ENCODE measurements at regions not wholly inside any gene's neighbourhood (a gene's known extent, or its start where the extent isn't known, plus 50 kb on each side); places are given as distances from the start of the nearest gene placed in this dataset.

DNA sequence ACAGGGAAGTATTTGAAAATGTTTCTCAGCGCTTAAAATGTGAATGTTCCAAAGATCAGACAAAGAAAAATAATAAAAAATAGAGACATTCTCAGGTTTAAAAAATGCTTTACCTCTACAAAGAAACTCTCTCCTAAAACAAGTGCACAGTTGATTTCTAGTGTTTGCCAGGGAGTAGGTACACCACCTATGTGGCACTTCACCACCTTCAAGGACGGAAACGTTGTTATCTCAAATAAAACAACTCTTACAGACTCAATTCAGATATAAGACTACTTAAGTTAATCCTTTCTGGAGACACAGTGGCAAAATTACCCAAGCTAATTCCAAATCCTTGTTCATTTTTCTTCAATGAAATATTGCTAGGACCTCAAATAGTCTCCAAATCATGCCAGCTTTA is 286.4 kb upstream of the ISL1 start:
- DNase-seq, result no peak
- no peak overlapping the region for H2AK5ac ChIP-seq (ENCODE audit: low read length)
- H3K4ac ChIP-seq (ENCODE audit: low read depth, low read length), result no peak overlapping the region
- no peaks in the 10 kb centered on the region for H3K79me2 ChIP-seq (ENCODE audit: control insufficient read depth, insufficient read depth, low read length)
- H3K4me1 ChIP-seq (ENCODE audit: control insufficient read depth, low read depth, low read length), result no peaks in the 10 kb centered on the region
- H3K18ac ChIP-seq (ENCODE audit: low read length), result no peak overlapping the region
- H2BK5ac ChIP-seq (ENCODE audit: low read length), result no peak overlapping the region
- H3K23ac ChIP-seq (ENCODE audit: low read length), result no peak overlapping the region
- H3K4me2 ChIP-seq (ENCODE audit: low read length), result no peak overlapping the region
- no peak overlapping the region for H4K8ac ChIP-seq (ENCODE audit: low read depth, low read length)
- H3K36me3 ChIP-seq (ENCODE audit: control insufficient read depth, insufficient read depth, low read length), result no peaks in the 10 kb centered on the region
- no CpG with 5 or more reads among the region's 3 CpGs for WGBS (ENCODE audit: extremely low coverage, insufficient coverage, low lambda C conversion rate)
- H3K4me3 ChIP-seq (ENCODE audit: low read length), result no peak overlapping the region
- H4K5ac ChIP-seq (ENCODE audit: low read length), result no peak overlapping the region
- no peaks in the 10 kb centered on the region for H3K79me1 ChIP-seq (ENCODE audit: low read length)
- H3K56ac ChIP-seq (ENCODE audit: low read length), result no peak overlapping the region
- H3K27ac ChIP-seq (ENCODE audit: low read depth, low read length), result no peak overlapping the region
- no peak overlapping the region for H2BK15ac ChIP-seq (replicated peaks; ENCODE audit: low read depth)
- no peak overlapping the region for H2BK120ac ChIP-seq (ENCODE audit: low read depth, low read length)
- H3K27me3 ChIP-seq (ENCODE audit: insufficient read depth, low read length, poor library complexity), result no peaks in the 10 kb centered on the region
- H3K9ac ChIP-seq (ENCODE audit: low read length), result no peak overlapping the region

DNA sequence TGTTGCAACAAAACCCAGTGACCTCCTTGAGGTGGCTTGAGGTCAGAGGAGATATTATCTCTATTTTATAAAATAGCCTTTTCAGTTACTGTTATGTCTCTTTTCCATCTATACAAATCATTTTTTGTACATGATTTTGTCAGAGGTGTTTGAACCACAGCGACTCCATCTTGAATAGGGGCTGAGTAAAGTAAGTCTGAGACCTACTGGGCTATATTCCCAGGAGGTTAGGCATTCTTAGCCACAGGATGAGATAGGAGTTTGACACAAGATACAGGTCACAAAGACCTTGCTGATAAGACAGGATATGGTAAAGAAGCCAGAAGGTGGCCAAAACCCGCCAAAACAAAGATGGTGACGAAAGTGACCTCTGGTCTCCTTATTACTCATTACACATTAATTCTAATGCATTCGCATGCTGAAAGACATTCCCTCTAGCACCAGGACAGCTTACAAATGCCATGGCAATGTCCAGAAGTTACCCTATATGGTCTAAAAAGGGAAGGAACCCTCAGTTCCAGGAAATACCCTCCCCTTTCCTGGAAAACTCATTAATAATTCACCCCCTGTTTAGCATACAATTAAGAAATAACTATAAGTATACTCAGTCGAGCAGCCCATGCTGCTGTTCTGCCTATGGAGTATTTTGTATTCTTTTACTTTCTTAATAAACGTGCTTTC is 283.9 kb upstream of the ISL1 start:
- H2BK5ac ChIP-seq (ENCODE audit: low read length), result no peak overlapping the region
- no peaks in the 10 kb centered on the region for H3K4me1 ChIP-seq (ENCODE audit: control insufficient read depth, low read depth, low read length)
- no CpG with 5 or more reads among the region's 6 CpGs for WGBS (ENCODE audit: extremely low coverage, insufficient coverage, low lambda C conversion rate)
- H3K4ac ChIP-seq (ENCODE audit: low read depth, low read length), result no peak overlapping the region
- no peak overlapping the region for H3K9ac ChIP-seq (ENCODE audit: low read length)
- H3K4me3 ChIP-seq (ENCODE audit: low read length), result no peak overlapping the region
- H3K27me3 ChIP-seq (ENCODE audit: insufficient read depth, low read length, poor library complexity), result no peaks in the 10 kb centered on the region
- DNase-seq, result peak; percentile 74
- no peak overlapping the region for H3K4me2 ChIP-seq (ENCODE audit: low read length)
- H3K79me1 ChIP-seq (ENCODE audit: low read length), result no peaks in the 10 kb centered on the region
- H4K5ac ChIP-seq (ENCODE audit: low read length), result no peak overlapping the region
- H2BK15ac ChIP-seq (replicated peaks; ENCODE audit: low read depth), result peak overlapping the region; percentile 36
- H2BK120ac ChIP-seq (ENCODE audit: low read depth, low read length), result peak overlapping the region; percentile 12
- no peak overlapping the region for H4K8ac ChIP-seq (ENCODE audit: low read depth, low read length)
- no peaks in the 10 kb centered on the region for H3K79me2 ChIP-seq (ENCODE audit: control insufficient read depth, insufficient read depth, low read length)
- no peak overlapping the region for H3K18ac ChIP-seq (ENCODE audit: low read length)
- H3K56ac ChIP-seq (ENCODE audit: low read length), result no peak overlapping the region
- no peak overlapping the region for H2AK5ac ChIP-seq (ENCODE audit: low read length)
- H3K36me3 ChIP-seq (ENCODE audit: control insufficient read depth, insufficient read depth, low read length), result no peaks in the 10 kb centered on the region
- H3K27ac ChIP-seq (ENCODE audit: low read depth, low read length), result no peak overlapping the region
- no peak overlapping the region for H3K23ac ChIP-seq (ENCODE audit: low read length)

DNA sequence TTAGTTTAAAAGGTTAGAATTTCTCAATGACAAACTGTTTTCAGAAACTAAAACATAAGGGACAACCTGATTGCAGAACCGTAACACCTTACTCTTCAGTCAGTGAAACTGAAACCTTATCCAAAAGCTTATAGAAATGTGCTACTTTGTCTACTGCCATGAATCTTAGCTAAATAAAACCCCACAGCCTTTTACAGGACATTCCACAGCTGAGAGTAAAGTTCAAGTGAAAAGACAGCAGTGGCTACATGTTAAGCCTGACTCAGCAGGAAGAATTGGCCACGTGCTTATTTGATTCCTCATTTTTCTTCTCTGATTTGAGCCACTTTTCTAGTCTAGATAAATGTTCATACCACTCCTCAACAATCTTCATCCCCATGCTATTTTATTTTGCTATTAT is 278.7 kb upstream of the ISL1 start:
- no peak overlapping the region for H3K4me2 ChIP-seq (ENCODE audit: low read length)
- no peak overlapping the region for H3K27ac ChIP-seq (ENCODE audit: low read depth, low read length)
- no peak overlapping the region for H3K23ac ChIP-seq (ENCODE audit: low read length)
- no peak overlapping the region for H2AK5ac ChIP-seq (ENCODE audit: low read length)
- no peak overlapping the region for H4K5ac ChIP-seq (ENCODE audit: low read length)
- H3K56ac ChIP-seq (ENCODE audit: low read length), result no peak overlapping the region
- no peak overlapping the region for H2BK15ac ChIP-seq (replicated peaks; ENCODE audit: low read depth)
- H3K27me3 ChIP-seq (ENCODE audit: insufficient read depth, low read length, poor library complexity), result no peaks in the 10 kb centered on the region
- no peak for DNase-seq
- no peak overlapping the region for H2BK120ac ChIP-seq (ENCODE audit: low read depth, low read length)
- no peaks in the 10 kb centered on the region for H3K4me1 ChIP-seq (ENCODE audit: control insufficient read depth, low read depth, low read length)
- H3K36me3 ChIP-seq (ENCODE audit: control insufficient read depth, insufficient read depth, low read length), result no peaks in the 10 kb centered on the region
- no peak overlapping the region for H3K18ac ChIP-seq (ENCODE audit: low read length)
- WGBS (ENCODE audit: extremely low coverage, insufficient coverage, low lambda C conversion rate), result no CpG with 5 or more reads among the region's 2 CpGs
- H3K4me3 ChIP-seq (ENCODE audit: low read length), result no peak overlapping the region
- H3K79me2 ChIP-seq (ENCODE audit: control insufficient read depth, insufficient read depth, low read length), result no peaks in the 10 kb centered on the region
- H3K9ac ChIP-seq (ENCODE audit: low read length), result no peak overlapping the region
- H4K8ac ChIP-seq (ENCODE audit: low read depth, low read length), result no peak overlapping the region
- no peak overlapping the region for H2BK5ac ChIP-seq (ENCODE audit: low read length)
- no peaks in the 10 kb centered on the region for H3K79me1 ChIP-seq (ENCODE audit: low read length)
- no peak overlapping the region for H3K4ac ChIP-seq (ENCODE audit: low read depth, low read length)

DNA sequence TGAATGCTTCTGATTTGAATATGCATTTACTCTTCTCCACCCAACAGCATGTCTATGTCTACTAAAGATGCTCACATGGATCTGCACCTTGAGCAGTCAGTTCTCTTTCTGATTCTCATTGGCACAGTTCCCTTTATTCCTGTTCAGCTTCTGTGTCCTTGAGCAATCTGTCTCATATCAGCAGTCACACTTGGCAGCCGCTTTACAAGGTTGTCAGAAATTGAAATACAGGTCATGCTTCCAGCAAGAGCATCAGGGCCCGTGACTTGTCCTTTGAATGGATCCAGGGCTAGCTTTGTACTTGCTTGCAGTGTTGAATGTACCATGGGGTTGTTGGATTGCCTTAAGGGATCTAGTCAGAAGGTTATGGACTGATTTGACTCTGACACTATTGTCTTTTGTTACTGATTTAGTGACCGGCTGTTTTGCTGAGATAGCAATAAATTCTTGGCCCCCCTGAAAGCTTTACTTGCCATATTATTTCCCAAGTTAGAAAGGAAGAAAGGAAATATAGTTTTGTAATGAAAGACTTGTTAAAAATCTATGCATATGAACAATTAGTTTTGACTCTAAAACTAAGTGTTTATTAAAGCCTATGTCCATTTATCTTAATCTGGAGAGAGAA is 273.4 kb upstream of the ISL1 start:
- H4K8ac ChIP-seq (ENCODE audit: low read depth, low read length), result no peak overlapping the region

DNA sequence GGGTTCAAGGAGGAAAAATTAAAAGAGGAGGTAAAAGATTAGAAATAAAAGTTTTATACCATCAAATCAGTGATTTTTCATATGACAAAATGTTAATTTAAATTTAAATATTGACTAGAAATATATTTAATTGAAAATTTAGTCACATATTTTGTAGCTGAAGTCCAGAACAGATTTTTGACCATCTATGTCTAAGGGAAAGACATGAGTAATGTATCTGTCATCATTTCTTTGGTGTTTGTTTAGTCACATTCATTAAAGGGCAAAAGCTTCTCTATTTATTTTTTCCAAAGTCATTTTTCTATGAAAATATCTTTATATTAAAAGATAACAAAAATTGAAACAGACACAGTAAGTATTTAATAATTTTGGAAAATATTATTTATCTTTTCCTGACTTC is 252.0 kb upstream of the ISL1 start:
- H3K79me2 ChIP-seq (ENCODE audit: control insufficient read depth, insufficient read depth, low read length), result no peaks in the 10 kb centered on the region
- no peak overlapping the region for H2BK120ac ChIP-seq (ENCODE audit: low read depth, low read length)
- H3K4me1 ChIP-seq (ENCODE audit: control insufficient read depth, low read depth, low read length), result no peaks in the 10 kb centered on the region
- H3K36me3 ChIP-seq (ENCODE audit: control insufficient read depth, insufficient read depth, low read length), result no peaks in the 10 kb centered on the region
- H2BK5ac ChIP-seq (ENCODE audit: low read length), result no peak overlapping the region
- H3K23ac ChIP-seq (ENCODE audit: low read length), result no peak overlapping the region
- H3K79me1 ChIP-seq (ENCODE audit: low read length), result no peaks in the 10 kb centered on the region
- H3K27me3 ChIP-seq (ENCODE audit: insufficient read depth, low read length, poor library complexity), result no peaks in the 10 kb centered on the region
- no peak for DNase-seq
- no peak overlapping the region for H3K27ac ChIP-seq (ENCODE audit: low read depth, low read length)
- H3K4me3 ChIP-seq (ENCODE audit: low read length), result no peak overlapping the region
- H4K5ac ChIP-seq (ENCODE audit: low read length), result no peak overlapping the region
- H2AK5ac ChIP-seq (ENCODE audit: low read length), result no peak overlapping the region
- no peak overlapping the region for H3K18ac ChIP-seq (ENCODE audit: low read length)
- H3K56ac ChIP-seq (ENCODE audit: low read length), result no peak overlapping the region
- no peak overlapping the region for H3K4me2 ChIP-seq (ENCODE audit: low read length)
- H4K8ac ChIP-seq (ENCODE audit: low read depth, low read length), result no peak overlapping the region
- H2BK15ac ChIP-seq (replicated peaks; ENCODE audit: low read depth), result no peak overlapping the region
- no peak overlapping the region for H3K9ac ChIP-seq (ENCODE audit: low read length)
- H3K4ac ChIP-seq (ENCODE audit: low read depth, low read length), result no peak overlapping the region

More for the DNA sequence above, 273.4 kb upstream of the ISL1 start:
- no peak for DNase-seq
- Histone ChIP-seq H3K79me2 (ENCODE audit: control insufficient read depth, insufficient read depth, low read length) (no peaks in the 10 kb centered on the region), H3K9ac (ENCODE audit: low read length) (no peak overlapping the region), H3K36me3 (ENCODE audit: control insufficient read depth, insufficient read depth, low read length) (no peaks in the 10 kb centered on the region), H3K4me1 (ENCODE audit: control insufficient read depth, low read depth, low read length) (no peaks in the 10 kb centered on the region), H3K27ac (ENCODE audit: low read depth, low read length) (no peak overlapping the region), H2BK120ac (ENCODE audit: low read depth, low read length) (no peak overlapping the region), H3K79me1 (ENCODE audit: low read length) (no peaks in the 10 kb centered on the region), H2AK5ac (ENCODE audit: low read length) (no peak overlapping the region), H3K4me2 (ENCODE audit: low read length) (no peak overlapping the region), H3K27me3 (ENCODE audit: insufficient read depth, low read length, poor library complexity) (no peaks in the 10 kb centered on the region), H3K56ac (ENCODE audit: low read length) (no peak overlapping the region), H3K18ac (ENCODE audit: low read length) (no peak overlapping the region), H3K4me3 (ENCODE audit: low read length) (no peak overlapping the region), H3K4ac (ENCODE audit: low read depth, low read length) (no peak overlapping the region), H2BK15ac (replicated peaks; ENCODE audit: low read depth) (no peak overlapping the region), H3K23ac (ENCODE audit: low read length) (no peak overlapping the region), H4K5ac (ENCODE audit: low read length) (no peak overlapping the region), H2BK5ac (ENCODE audit: low read length) (no peak overlapping the region)
- no CpG with 5 or more reads among the region's 3 CpGs for WGBS (ENCODE audit: extremely low coverage, insufficient coverage, low lambda C conversion rate)

DNA sequence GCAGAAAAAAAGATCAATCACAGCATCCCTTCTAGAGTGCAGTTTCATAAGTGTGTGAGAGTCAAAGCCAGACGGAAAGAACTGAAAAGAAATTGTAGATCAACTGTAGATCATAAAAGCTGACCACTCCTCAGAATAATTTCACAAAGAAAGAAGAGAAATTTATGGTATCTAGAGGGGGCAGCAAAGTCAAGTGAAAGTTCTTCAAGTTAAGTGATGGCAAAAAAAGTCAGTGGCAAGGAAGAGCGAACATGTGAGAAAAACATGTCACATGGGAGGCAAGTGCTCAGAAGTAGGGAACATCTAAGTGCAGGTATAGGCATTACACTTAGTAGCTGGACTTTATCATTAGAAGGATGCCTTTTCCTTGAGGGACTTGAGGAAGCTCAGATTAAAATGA is 245.1 kb upstream of the ISL1 start:
- Histone ChIP-seq H2BK120ac (ENCODE audit: low read depth, low read length) (no peak overlapping the region), H2BK5ac (ENCODE audit: low read length) (no peak overlapping the region), H3K23ac (ENCODE audit: low read length) (no peak overlapping the region), H3K4me3 (ENCODE audit: low read length) (no peak overlapping the region), H3K27ac (ENCODE audit: low read depth, low read length) (no peak overlapping the region), H4K5ac (ENCODE audit: low read length) (no peak overlapping the region), H3K9ac (ENCODE audit: low read length) (no peak overlapping the region), H3K4me2 (ENCODE audit: low read length) (no peak overlapping the region), H3K27me3 (ENCODE audit: insufficient read depth, low read length, poor library complexity) (no peaks in the 10 kb centered on the region), H3K36me3 (ENCODE audit: control insufficient read depth, insufficient read depth, low read length) (no peaks in the 10 kb centered on the region), H3K79me2 (ENCODE audit: control insufficient read depth, insufficient read depth, low read length) (no peaks in the 10 kb centered on the region), H4K8ac (ENCODE audit: low read depth, low read length) (no peak overlapping the region), H3K4me1 (ENCODE audit: control insufficient read depth, low read depth, low read length) (no peaks in the 10 kb centered on the region), H3K56ac (ENCODE audit: low read length) (no peak overlapping the region), H3K4ac (ENCODE audit: low read depth, low read length) (no peak overlapping the region), H2BK15ac (replicated peaks; ENCODE audit: low read depth) (no peak overlapping the region), H3K79me1 (ENCODE audit: low read length) (no peaks in the 10 kb centered on the region), H3K18ac (ENCODE audit: low read length) (no peak overlapping the region), H2AK5ac (ENCODE audit: low read length) (no peak overlapping the region)
- whole genome bisulfite sequencing (ENCODE audit: extremely low coverage, insufficient coverage, low lambda C conversion rate), result no CpG with 5 or more reads among the region's 2 CpGs
- DNase-seq, result peak; percentile 8
